ENCODE measurements at regions not wholly inside any gene's neighbourhood (a gene's known extent, or its start where the extent isn't known, plus 50 kb on each side); places are given as distances from the start of the nearest gene placed in this dataset.

DNA sequence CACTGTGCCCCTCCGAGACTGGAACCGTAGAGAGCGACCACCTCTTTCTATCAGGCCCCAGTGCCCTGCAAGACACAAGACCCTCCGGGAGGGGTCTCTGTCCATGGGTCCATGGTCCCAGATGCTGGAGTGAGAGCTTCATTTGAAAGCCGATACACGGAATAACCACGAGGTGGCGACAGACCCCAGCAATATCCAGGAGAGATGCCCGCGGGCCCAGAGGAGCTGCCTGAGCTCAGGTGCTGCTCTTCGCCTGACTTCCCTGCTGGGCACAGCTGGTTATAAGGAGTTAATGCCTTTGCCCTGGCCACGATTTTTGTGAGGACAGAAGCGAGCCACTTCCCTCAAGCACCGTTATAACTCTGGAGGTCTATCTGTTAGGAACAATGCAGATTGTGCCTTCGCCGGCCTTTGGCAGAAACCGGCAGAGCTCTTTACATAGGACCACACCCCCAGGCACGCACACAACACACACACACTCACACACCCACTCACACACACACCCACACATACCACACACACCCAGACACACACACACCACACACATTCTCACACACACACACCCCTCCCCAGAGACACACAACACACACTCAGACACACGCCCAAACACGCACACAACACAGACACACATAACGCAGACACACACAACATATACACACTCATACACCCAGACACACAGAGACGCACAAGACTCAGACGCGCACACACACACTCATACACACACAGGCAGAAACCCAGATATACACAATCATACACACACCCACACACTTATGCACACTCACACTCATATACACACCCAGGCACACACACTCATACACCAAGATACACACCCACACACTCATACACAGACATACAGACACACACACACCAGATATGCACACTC is 436.4 kb downstream of the SOX9 start:
- POLR2A ChIA-PET: no interaction called here
- no peak overlapping the region for H3K4me3 Mint-ChIP-seq

DNA sequence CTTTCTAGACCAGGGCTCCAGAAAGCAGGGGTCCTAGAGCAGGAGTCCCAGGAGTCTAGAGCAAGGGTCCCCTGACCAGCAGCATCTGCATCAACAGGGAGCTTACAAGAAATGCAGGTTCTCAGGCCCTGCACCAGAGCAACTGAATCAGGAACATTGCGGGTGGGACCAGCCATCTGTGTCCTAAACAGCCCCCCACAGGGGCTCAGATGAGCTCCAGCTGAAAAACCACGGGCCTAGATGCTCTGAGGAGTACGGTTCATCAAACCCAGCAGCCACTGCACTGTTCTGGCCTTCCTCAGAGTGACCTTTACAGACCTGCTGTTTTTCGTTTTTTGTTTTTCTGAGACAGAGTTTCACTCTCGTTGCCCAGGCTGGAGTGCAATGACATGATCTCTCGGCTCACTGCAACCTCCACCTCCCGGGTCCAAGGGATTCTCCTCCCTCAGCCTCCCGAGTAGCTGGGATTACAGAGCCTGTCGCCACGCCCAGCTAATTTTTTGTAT is 438.2 kb downstream of the SOX9 start:
- H3K27me3 Mint-ChIP-seq: no peaks in the 10 kb centered on the region
- H3K9me3 Mint-ChIP-seq: no peaks in the 10 kb centered on the region
- no peaks in the 10 kb centered on the region for H3K36me3 Mint-ChIP-seq (ENCODE audit: low read depth)
- H3K4me3 Mint-ChIP-seq: no peak overlapping the region
- peaks cover 5% of the 10 kb centered on the region for H3K4me1 Mint-ChIP-seq
- no peak for DNase-seq
- POLR2A ChIA-PET: no interaction called here
- H3K27ac Mint-ChIP-seq: no peak overlapping the region
- CTCF ChIA-PET: interaction anchor here (0.7 to 3.1 kb wide), 6 partner anchors 28 to 811 kb away, joined by 3 to 19 read pairs (median 5); no protein-coding TSS in a partner anchor

More for the DNA sequence above, 436.4 kb downstream of the SOX9 start:
- Mint-ChIP-seq H3K4me1 (peaks cover 5% of the 10 kb centered on the region), H3K36me3 (ENCODE audit: low read depth) (no peaks in the 10 kb centered on the region), H3K27ac (no peak overlapping the region), H3K9me3 (no peaks in the 10 kb centered on the region), H3K27me3 (no peaks in the 10 kb centered on the region)
- DNase-seq: peak; percentile 79
- CTCF ChIA-PET: interaction anchor here (0.6 to 1.5 kb wide), 23 partner anchors 9 to 1012 kb away, joined by 3 to 10 read pairs (median 3); no protein-coding TSS in a partner anchor

GRCh38 chr17:72560303-72561247 is 439.8 kb downstream of the SOX9 start:
- POLR2A ChIA-PET: interaction anchor here (1.2 kb wide), 1 partner anchor 166 kb away, joined by 3 read pairs; no protein-coding TSS in a partner anchor
- H3K9me3 Mint-ChIP-seq: no peaks in the 10 kb centered on the region
- DNase-seq: peak; percentile 59
- CTCF ChIA-PET: interaction anchor here (0.5 to 3.1 kb wide), 12 partner anchors 8 to 809 kb away, joined by 3 to 19 read pairs (median 4); no protein-coding TSS in a partner anchor
- peaks cover 5% of the 10 kb centered on the region for H3K4me1 Mint-ChIP-seq
- H3K27me3 Mint-ChIP-seq: no peaks in the 10 kb centered on the region
- no peaks in the 10 kb centered on the region for H3K36me3 Mint-ChIP-seq (ENCODE audit: low read depth)
- no peak overlapping the region for H3K4me3 Mint-ChIP-seq
- no peak overlapping the region for H3K27ac Mint-ChIP-seq

- Mint-ChIP-seq H3K4me1 (peaks cover 5% of the 10 kb centered on the region), H3K36me3 (ENCODE audit: low read depth) (no peaks in the 10 kb centered on the region), H3K27ac (no peak overlapping the region), H3K27me3 (no peaks in the 10 kb centered on the region), H3K9me3 (no peaks in the 10 kb centered on the region), H3K4me3 (no peak overlapping the region)
- ChIA-PET CTCF (no interaction called here), POLR2A (interaction anchor here (0.6 to 1.2 kb wide), 2 partner anchors 145 to 165 kb away, joined by 3 read pairs; no protein-coding TSS in a partner anchor)
- no peak for DNase-seq
Measured at GRCh38 chr17:72561266-72561665, 440.4 kb downstream of the SOX9 start.

- DNase-seq: no peak
- CTCF ChIA-PET: no interaction called here
- POLR2A ChIA-PET: interaction anchor here (0.6 to 1.2 kb wide), 2 partner anchors 145 to 165 kb away, joined by 3 read pairs; no protein-coding TSS in a partner anchor
- peaks cover 9% of the 10 kb centered on the region for H3K4me1 Mint-ChIP-seq
- H3K36me3 Mint-ChIP-seq (ENCODE audit: low read depth): no peaks in the 10 kb centered on the region
- no peaks in the 10 kb centered on the region for H3K9me3 Mint-ChIP-seq
- H3K27ac Mint-ChIP-seq: no peak overlapping the region
- H3K4me3 Mint-ChIP-seq: no peak overlapping the region
- no peaks in the 10 kb centered on the region for H3K27me3 Mint-ChIP-seq
Measured at GRCh38 chr17:72561680-72562079, 440.9 kb downstream of the SOX9 start.

GRCh38 chr17:72562615-72563188 is 441.9 kb downstream of the SOX9 start:
- ChIA-PET CTCF (interaction anchor here (0.6 to 1.4 kb wide), 4 partner anchors 56 to 777 kb away, joined by 3 to 5 read pairs (median 4); a partner anchor contains a TSS), POLR2A (no interaction called here)
- Mint-ChIP-seq H3K9me3 (no peaks in the 10 kb centered on the region), H3K36me3 (ENCODE audit: low read depth) (no peaks in the 10 kb centered on the region), H3K4me3 (no peak overlapping the region), H3K4me1 (peaks cover 18% of the 10 kb centered on the region), H3K27ac (no peak overlapping the region), H3K27me3 (no peaks in the 10 kb centered on the region)
- DNase-seq: no peak

DNA sequence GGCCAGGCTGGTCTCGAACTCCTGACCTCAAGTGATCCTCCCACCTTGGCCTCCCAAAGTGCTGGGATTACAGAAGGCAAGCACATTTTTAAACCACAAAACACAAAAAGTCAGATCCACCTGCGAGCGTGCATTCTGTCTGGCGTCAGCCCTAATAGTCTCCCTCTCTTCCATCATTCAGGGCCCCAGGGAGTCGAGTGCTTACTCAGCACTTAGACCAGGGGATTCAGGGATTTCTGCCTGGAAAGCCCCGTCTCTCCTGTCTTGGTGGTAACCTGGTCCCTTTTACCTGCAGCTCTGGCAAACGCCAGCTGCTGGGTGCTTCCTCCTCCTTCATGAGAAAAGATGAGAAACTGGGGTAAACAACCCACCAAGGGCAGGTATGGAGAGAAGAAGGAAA is 443.1 kb downstream of the SOX9 start:
- Mint-ChIP-seq H3K4me1 (peaks cover 18% of the 10 kb centered on the region), H3K36me3 (ENCODE audit: low read depth) (no peaks in the 10 kb centered on the region), H3K27ac (no peak overlapping the region), H3K9me3 (no peaks in the 10 kb centered on the region), H3K4me3 (no peak overlapping the region), H3K27me3 (no peaks in the 10 kb centered on the region)
- CTCF ChIA-PET: no interaction called here
- DNase-seq: no peak
- POLR2A ChIA-PET: no interaction called here

DNA sequence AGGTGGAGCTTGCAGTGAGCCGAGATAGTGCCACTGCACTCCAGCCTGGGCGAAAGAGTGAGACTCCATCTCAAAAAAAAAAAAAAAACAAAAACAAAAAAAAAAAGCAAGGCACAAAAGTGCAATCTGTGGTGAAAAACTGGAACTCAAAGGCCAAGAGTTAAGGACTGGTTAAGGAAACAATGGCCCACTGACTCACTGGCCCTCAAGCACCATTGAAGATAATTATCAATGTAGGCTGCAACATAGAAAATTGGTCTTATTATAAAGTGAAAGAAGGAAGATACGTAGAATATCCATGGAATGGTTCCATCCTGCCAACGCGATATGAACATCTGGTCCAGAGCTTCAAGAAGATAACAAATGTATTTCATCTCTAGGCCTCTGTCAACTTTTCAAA is 444.2 kb downstream of the SOX9 start:
- H3K4me1 Mint-ChIP-seq: peaks cover 18% of the 10 kb centered on the region
- ChIA-PET POLR2A (no interaction called here), CTCF (no interaction called here)
- no peaks in the 10 kb centered on the region for H3K36me3 Mint-ChIP-seq (ENCODE audit: low read depth)
- H3K27me3 Mint-ChIP-seq: no peaks in the 10 kb centered on the region
- no peaks in the 10 kb centered on the region for H3K9me3 Mint-ChIP-seq
- DNase-seq: no peak
- H3K4me3 Mint-ChIP-seq: no peak overlapping the region
- H3K27ac Mint-ChIP-seq: no peak overlapping the region

GRCh38 chr17:72565758-72566157 is 444.9 kb downstream of the SOX9 start:
- H3K4me3 Mint-ChIP-seq: no peak overlapping the region
- no peaks in the 10 kb centered on the region for H3K27me3 Mint-ChIP-seq
- POLR2A ChIA-PET: no interaction called here
- no peaks in the 10 kb centered on the region for H3K9me3 Mint-ChIP-seq
- CTCF ChIA-PET: interaction anchor here (0.9 kb wide), 1 partner anchor 9 kb away, joined by 3 read pairs; no protein-coding TSS in a partner anchor
- DNase-seq: no peak
- H3K27ac Mint-ChIP-seq: no peak overlapping the region
- H3K36me3 Mint-ChIP-seq (ENCODE audit: low read depth): no peaks in the 10 kb centered on the region
- peaks cover 12% of the 10 kb centered on the region for H3K4me1 Mint-ChIP-seq

GRCh38 chr17:72566671-72567484 is 446.1 kb downstream of the SOX9 start:
- ChIA-PET POLR2A (no interaction called here), CTCF (interaction anchor here (1.0 kb wide), 1 partner anchor 10 kb away, joined by 3 read pairs; no protein-coding TSS in a partner anchor)
- Mint-ChIP-seq H3K4me1 (peaks cover 12% of the 10 kb centered on the region), H3K27me3 (no peaks in the 10 kb centered on the region), H3K9me3 (no peaks in the 10 kb centered on the region), H3K36me3 (ENCODE audit: low read depth) (no peaks in the 10 kb centered on the region), H3K4me3 (no peak overlapping the region), H3K27ac (peak overlapping the region; percentile 44)
- no peak for DNase-seq

- H3K27me3 Mint-ChIP-seq: no peaks in the 10 kb centered on the region
- no peak overlapping the region for H3K4me3 Mint-ChIP-seq
- ChIA-PET CTCF (interaction anchor here (1.0 kb wide), 1 partner anchor 11 kb away, joined by 3 read pairs; no protein-coding TSS in a partner anchor), POLR2A (no interaction called here)
- no peaks in the 10 kb centered on the region for H3K9me3 Mint-ChIP-seq
- peaks cover 12% of the 10 kb centered on the region for H3K4me1 Mint-ChIP-seq
- DNase-seq: no peak
- no peak overlapping the region for H3K27ac Mint-ChIP-seq
- H3K36me3 Mint-ChIP-seq (ENCODE audit: low read depth): no peaks in the 10 kb centered on the region
Measured at GRCh38 chr17:72567774-72568173, 447.0 kb downstream of the SOX9 start.

All from activated CD4-positive, alpha-beta T cell treated with anti-CD3 and anti-CD28 coated beads, Interleukin-2, amount 10 ng/mL, durations not matched to agents 7 days and 5 days (primary cell).